Endothelial cell of umbilical vein (primary cell): ENCODE measurements at regions not wholly inside any gene's neighbourhood (a gene's known extent, or its start where the extent isn't known, plus 50 kb on each side); places are given as distances from the start of the nearest gene placed in this dataset.

Experiments
- EZH2 ChIP-seq: IDR thresholded peaks from 2 replicates; pipeline ENCODE4 v1.6.1; 2012; ENCODE audit warnings: borderline replicate concordance, low read depth, mild to moderate bottlenecking, moderate library complexity, low read length, inconsistent platforms; ENCODE audit not compliant: severe bottlenecking
- FOS ChIP-seq: IDR thresholded peaks from 2 replicates; pipeline ENCODE4 v1.6.1; 2011; ENCODE audit warnings: mild to moderate bottlenecking, low read length, moderate library complexity, borderline replicate concordance; ENCODE audit not compliant: insufficient read depth
- MYC ChIP-seq: IDR thresholded peaks from one replicate; pipeline ENCODE4 v1.6.1; 2011; ENCODE audit warnings: mild to moderate bottlenecking, low read depth, low read length
- POLR2A ChIP-seq: IDR thresholded peaks from 2 replicates; pipeline ENCODE4 v1.6.1; 2012; ENCODE audit warnings: low read depth, mild to moderate bottlenecking, control low read depth, low read length
- TF ChIP-seq, protein P1 (sequence below), 2 donors: IDR thresholded peaks; 1 replicate in 1 of 2; 2 replicates in 1 of 2; pipeline ENCODE4 v1.5.1; 2011; ENCODE audit warnings: low read length in 2 of 2, mild to moderate bottlenecking in 2 of 2, moderate library complexity in 2 of 2, control low read depth in 1 of 2, inconsistent platforms in 1 of 2, low read depth in 1 of 2; ENCODE audit not compliant: insufficient read depth in 1 of 2; ENCODE audit errors: extremely low read depth in 1 of 2
- TF ChIP-seq, protein P2 (sequence below): IDR thresholded peaks from 2 replicates; pipeline ENCODE4 v1.6.1; 2011; ENCODE audit not compliant: insufficient read depth, insufficient read length

DNA sequence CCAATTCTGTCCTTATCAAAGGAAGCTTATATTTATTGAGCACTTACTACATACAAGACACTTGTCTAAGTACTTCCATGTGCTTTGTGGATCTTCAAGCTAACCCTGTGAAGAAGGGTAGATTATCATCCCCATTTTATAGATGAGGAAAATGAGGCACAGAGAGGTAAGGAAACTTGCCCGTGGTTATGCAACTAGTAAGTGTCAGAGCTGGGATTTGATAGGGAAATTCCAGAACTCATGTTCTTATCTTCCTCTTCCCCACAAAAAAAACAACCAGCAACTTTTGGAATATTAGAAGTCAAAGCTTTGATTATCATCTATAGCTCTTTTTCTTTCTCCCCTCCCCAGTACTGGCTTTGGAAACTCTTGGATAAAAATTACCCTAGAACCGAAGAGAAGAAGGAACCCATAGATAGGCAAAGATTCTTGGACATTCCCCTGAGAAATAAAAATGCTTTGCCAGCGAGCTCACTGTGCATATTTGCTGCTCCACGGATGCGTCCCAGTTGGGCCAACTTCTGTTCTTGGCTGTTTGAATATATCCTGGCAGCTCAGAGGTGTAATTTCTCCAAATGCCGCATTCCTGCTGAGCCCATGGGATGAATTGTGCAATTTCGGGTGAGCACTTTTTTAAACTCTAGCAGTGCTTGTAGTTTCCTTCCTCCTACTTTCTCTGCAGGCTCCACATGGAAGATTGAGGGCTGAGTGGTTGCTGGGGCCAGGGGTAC, 591.5 kb upstream of the CFAP20DC start:
- TF ChIP-seq EZH2 (no peak), FOS (no peak), POLR2A (no peak), MYC (no peak)
- TF ChIP-seq, protein P1, sequence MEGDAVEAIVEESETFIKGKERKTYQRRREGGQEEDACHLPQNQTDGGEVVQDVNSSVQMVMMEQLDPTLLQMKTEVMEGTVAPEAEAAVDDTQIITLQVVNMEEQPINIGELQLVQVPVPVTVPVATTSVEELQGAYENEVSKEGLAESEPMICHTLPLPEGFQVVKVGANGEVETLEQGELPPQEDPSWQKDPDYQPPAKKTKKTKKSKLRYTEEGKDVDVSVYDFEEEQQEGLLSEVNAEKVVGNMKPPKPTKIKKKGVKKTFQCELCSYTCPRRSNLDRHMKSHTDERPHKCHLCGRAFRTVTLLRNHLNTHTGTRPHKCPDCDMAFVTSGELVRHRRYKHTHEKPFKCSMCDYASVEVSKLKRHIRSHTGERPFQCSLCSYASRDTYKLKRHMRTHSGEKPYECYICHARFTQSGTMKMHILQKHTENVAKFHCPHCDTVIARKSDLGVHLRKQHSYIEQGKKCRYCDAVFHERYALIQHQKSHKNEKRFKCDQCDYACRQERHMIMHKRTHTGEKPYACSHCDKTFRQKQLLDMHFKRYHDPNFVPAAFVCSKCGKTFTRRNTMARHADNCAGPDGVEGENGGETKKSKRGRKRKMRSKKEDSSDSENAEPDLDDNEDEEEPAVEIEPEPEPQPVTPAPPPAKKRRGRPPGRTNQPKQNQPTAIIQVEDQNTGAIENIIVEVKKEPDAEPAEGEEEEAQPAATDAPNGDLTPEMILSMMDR (IDR thresholded peaks at IDR 0.05; ENCODE audit: extremely low read depth in 1 of 2, insufficient read depth in 1 of 2, low read depth in 1 of 2, low read length in 2 of 2): no peak
- TF ChIP-seq, protein P2, sequence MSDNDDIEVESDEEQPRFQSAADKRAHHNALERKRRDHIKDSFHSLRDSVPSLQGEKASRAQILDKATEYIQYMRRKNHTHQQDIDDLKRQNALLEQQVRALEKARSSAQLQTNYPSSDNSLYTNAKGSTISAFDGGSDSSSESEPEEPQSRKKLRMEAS: no peak
